Left lobe of liver (tissue), 2 donors: ENCODE measurements at regions not wholly inside any gene's neighbourhood (a gene's known extent, or its start where the extent isn't known, plus 50 kb on each side); places are given as distances from the start of the nearest gene placed in this dataset.
A peak's percentile ranks its signal among the peaks of the same experiment; 100 is the strongest.
"Not testable (repeated sequence)": the region's sequence is repeated elsewhere in the genome, so short reads cannot be mapped to it uniquely, and the experiment has no call there.

Experiments
- ATAC-seq: fragments of 200-7000 bp; cut with Tn5 transposase; one replicate; pipeline ENCODE4 v1.9.1; 2020; ENCODE audit warnings: mild to moderate bottlenecking, moderate library complexity
- DNase-seq: peaks from one replicate; pipeline ENCODE4 v3.0.0-alpha.2; 2020; ENCODE audit warnings: low spot score
- donor health status: DM: no; HTN: no; CAD: no; lungs with moderate emphysema.
- donor health status: DM: no; HTN: yes; CAD: no.

- ATAC-seq (no peak), DNase-seq (no peak)
These were observed 440.9 kb downstream of the IRS2 start for GRCh38 chr13:109345433-109345941.

- no peak for DNase-seq
- no peak for ATAC-seq
These were observed 441.7 kb downstream of the IRS2 start for GRCh38 chr13:109344552-109345157.

GRCh38 chr13:109336730-109337129, 449.7 kb downstream of the IRS2 start:
- ATAC-seq (no peak), DNase-seq (no peak)

- no peak for ATAC-seq
- no peak for DNase-seq
These were observed 452.3 kb downstream of the IRS2 start for GRCh38 chr13:109333893-109334651.

GRCh38 chr13:109332506-109333499, 453.6 kb downstream of the IRS2 start:
- ATAC-seq (no peak), DNase-seq (no peak)

- DNase-seq (no peak), ATAC-seq (no peak)
These were observed 454.5 kb downstream of the IRS2 start for GRCh38 chr13:109331898-109332297.

GRCh38 chr13:109331011-109331433, 455.4 kb downstream of the IRS2 start:
- DNase-seq = no peak
- ATAC-seq = no peak

GRCh38 chr13:109330123-109330522, 456.3 kb downstream of the IRS2 start:
- no peak for ATAC-seq
- DNase-seq = no peak

GRCh38 chr13:109329175-109329574, 457.2 kb downstream of the IRS2 start:
- DNase-seq (no peak), ATAC-seq (no peak)

- no peak for ATAC-seq
- no peak for DNase-seq
These were observed 459.8 kb downstream of the IRS2 start for GRCh38 chr13:109326601-109327000.

- no peak for DNase-seq
- no peak for ATAC-seq
These were observed 463.0 kb downstream of the IRS2 start for GRCh38 chr13:109323338-109323737.

- DNase-seq (no peak), ATAC-seq (no peak)
These were observed 467.3 kb downstream of the IRS2 start for GRCh38 chr13:109318945-109319590.

GRCh38 chr13:109315481-109315880, 470.9 kb downstream of the IRS2 start:
- DNase-seq (no peak), ATAC-seq (no peak)

- no peak for ATAC-seq
- no peak for DNase-seq
These were observed 472.3 kb downstream of the IRS2 start for GRCh38 chr13:109314101-109314500.

- no peak for DNase-seq
- ATAC-seq = no peak
These were observed 474.0 kb downstream of the IRS2 start for GRCh38 chr13:109312399-109312798.

- not testable (repeated sequence) for DNase-seq
These were observed 474.9 kb downstream of the IRS2 start for GRCh38 chr13:109311431-109311976.

GRCh38 chr13:109309625-109310363, 476.6 kb downstream of the IRS2 start:
- ATAC-seq (peak; percentile 94), DNase-seq (peak; percentile 54)

More at GRCh38 chr13:109311431-109311976, 474.9 kb downstream of the IRS2 start:
- not testable (repeated sequence) for ATAC-seq

- no peak for DNase-seq
- no peak for ATAC-seq
These were observed 479.4 kb downstream of the IRS2 start for GRCh38 chr13:109307027-109307426.

GRCh38 chr13:109301726-109302125, 484.7 kb downstream of the IRS2 start:
- ATAC-seq = no peak
- no peak for DNase-seq

- DNase-seq (no peak), ATAC-seq (no peak)
These were observed 485.1 kb downstream of the IRS2 start for GRCh38 chr13:109301276-109301675.
